ENCODE measurements at regions not wholly inside any gene's neighbourhood (a gene's known extent, or its start where the extent isn't known, plus 50 kb on each side); places are given as distances from the start of the nearest gene placed in this dataset.
"Not testable (repeated sequence)": the region's sequence is repeated elsewhere in the genome, so short reads cannot be mapped to it uniquely, and the experiment has no call there.

GRCh38 chr3:126283651-126284050 is 73.6 kb downstream of the KLF15 start:
- not testable (repeated sequence) for TF ChIP-seq POLR2A, CTCF (IDR thresholded peaks at IDR 0.05)

Measured in gastroesophageal sphincter (tissue), 3 donors.